OCI-LY1 (cell line): ENCODE measurements at regions not wholly inside any gene's neighbourhood (a gene's known extent, or its start where the extent isn't known, plus 50 kb on each side); places are given as distances from the start of the nearest gene placed in this dataset.

Experiments used
- CTCF ChIP-seq: fragments of 200-600 bp; sonication (generic), shearing (Covaris generic); IDR thresholded peaks from 2 replicates; pipeline ENCODE4 v1.5.1; 2017; ENCODE audit warnings: mild to moderate bottlenecking, antibody characterized with exemption, low read length, moderate library complexity, mixed read lengths
- EZH2 ChIP-seq: fragments of 200-600 bp; sonication (generic), shearing (Covaris generic); IDR thresholded peaks from 2 replicates; pipeline ENCODE4 v1.8.0; 2017; ENCODE audit warnings: borderline replicate concordance, mixed run types, mild to moderate bottlenecking, antibody characterized with exemption, low read length, moderate library complexity, mixed read lengths

GRCh38 chr4:115790812-115791211, 677.4 kb upstream of the NDST4 start:
- TF ChIP-seq CTCF = peak; percentile 39
- TF ChIP-seq EZH2 = no peak
